NT2/D1 (cell line): ENCODE measurements at regions not wholly inside any gene's neighbourhood (a gene's known extent, or its start where the extent isn't known, plus 50 kb on each side); places are given as distances from the start of the nearest gene placed in this dataset.

Source experiments
- SUZ12 ChIP-seq: IDR thresholded peaks from 2 replicates; pipeline ENCODE4 v1.6.1; 2011; ENCODE audit not compliant: insufficient read length, insufficient read depth; ENCODE audit errors: extremely low read depth
- YY1 ChIP-seq: IDR thresholded peaks from 2 replicates; pipeline ENCODE4 v1.6.1; 2011; ENCODE audit not compliant: insufficient read length, insufficient read depth
- ZNF274 ChIP-seq: IDR thresholded peaks from 2 replicates; pipeline ENCODE4 v1.6.1; 2011; ENCODE audit warnings: mild to moderate bottlenecking, low read depth, low read length

GRCh38 chr6:126118936-126119335 is 132.6 kb downstream of the TRMT11 start:
- TF ChIP-seq ZNF274 (no peak), YY1 (no peak), SUZ12 (no peak)
